D341Med (cell line): ENCODE measurements at regions not wholly inside any gene's neighbourhood (a gene's known extent, or its start where the extent isn't known, plus 50 kb on each side); places are given as distances from the start of the nearest gene placed in this dataset.

Experiments
- DNase-seq: peaks from one replicate; pipeline ENCODE4 v3.0.0; 2012; ENCODE audit warnings: low spot score

DNA sequence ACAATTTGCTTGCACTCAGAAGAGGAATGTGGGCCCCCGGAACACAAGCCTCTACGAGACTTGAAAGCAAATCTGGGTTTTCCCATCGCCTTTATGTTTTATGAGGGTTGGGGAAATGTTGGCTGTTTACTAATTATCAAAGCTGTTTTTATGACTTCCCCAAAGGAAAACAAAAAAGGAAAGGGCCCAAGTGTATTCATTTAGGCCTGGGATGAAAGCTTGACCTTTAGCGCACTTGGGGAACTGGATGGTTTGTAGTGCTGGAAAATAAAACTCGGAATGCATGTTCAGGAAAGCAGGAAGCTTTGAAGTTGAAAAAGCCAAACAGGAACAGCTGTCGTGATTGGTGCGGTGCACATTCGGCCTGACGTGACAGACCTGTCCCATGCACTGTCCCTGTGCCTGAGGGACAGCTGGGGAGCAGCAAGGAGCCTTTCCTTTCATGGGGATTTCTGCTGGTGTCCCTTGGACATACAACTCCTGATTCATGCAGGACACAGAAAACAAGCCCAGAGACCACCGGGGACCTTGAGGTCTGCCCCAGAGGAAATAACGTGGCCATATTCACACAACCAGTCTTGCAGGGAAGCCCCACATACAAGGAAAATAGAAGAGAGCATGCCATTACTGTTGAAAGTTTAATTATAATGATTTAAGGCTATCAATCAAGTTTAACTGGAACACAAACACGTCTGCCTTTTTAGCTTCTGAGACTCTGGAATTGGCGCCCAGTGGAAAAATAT lies 169.7 kb upstream of the APCDD1 start:
- DNase-seq, result no peak

DNA sequence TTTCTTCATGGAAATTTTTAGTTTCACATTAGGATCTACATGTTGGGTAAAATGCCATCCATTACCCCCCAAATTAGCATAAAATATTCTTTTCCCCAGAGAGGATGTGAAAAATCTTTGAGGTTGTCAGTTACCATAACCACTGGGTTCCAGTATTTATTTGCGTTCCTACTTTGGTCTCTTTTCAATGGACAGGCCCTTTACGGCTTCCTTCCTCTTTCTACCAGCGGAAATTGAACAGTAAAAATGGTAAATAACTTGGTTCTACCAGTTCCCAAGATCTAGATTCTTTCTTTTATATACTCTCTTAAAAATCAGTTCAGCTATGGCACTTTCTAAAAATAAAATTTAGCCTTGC lies 169.2 kb upstream of the APCDD1 start:
- DNase-seq, result no peak

GRCh38 chr18:10286580-10287150 lies 167.8 kb upstream of the APCDD1 start:
- DNase-seq, result no peak

DNA sequence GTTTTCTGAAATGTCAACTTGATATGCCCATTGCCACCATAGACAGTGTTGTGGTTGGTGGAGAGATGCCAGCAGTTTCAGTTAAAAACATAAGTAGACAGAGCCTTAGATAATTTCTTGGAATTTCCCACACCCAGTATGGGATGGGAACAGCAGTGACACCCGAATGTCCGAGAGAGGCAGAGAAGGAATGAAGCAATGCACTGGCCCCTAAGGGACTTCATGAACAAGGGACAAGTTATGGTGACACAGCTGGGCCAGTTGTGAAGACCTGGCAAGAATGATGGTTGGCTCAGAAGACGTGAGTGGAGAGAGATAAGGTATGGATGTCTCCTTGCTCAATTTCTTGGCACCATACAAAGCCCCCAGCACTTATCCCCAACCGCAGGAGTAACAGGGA lies 165.2 kb upstream of the APCDD1 start:
- DNase-seq, result no peak

DNA sequence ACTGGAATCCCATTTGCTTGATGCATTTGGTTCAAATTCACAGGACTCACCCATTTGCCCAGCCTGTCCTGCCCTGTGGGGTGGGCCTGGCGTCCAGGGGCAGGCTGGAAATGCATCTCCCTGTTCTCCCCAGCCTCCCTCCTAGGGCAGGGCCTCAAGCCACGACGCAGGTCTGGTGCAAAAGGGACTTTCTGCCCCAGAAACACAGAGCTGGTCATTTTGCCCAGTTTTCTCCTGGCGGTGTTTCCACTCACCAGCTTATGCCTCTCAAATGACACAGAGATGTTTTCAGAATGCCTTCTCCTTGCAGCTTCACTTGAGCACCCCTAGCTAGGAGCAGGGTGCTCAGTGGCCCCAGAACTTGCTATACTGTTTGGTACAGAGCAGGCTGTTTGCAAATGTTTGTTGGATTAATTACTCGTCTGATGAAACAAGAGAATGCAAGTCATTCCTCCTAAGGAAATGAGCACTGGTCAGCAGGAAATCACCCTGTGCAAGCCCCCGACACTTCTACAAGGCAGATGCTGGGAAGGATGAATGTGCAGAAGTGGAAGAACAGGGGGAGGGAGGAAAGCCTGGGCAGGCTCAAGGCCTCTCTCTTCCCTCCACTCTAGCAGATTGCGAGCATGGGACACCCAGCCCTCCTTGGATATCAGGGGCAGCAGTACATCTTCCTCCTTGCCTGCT lies 164.3 kb upstream of the APCDD1 start:
- no peak for DNase-seq

GRCh38 chr18:10290638-10291235 lies 163.7 kb upstream of the APCDD1 start:
- no peak for DNase-seq

DNA sequence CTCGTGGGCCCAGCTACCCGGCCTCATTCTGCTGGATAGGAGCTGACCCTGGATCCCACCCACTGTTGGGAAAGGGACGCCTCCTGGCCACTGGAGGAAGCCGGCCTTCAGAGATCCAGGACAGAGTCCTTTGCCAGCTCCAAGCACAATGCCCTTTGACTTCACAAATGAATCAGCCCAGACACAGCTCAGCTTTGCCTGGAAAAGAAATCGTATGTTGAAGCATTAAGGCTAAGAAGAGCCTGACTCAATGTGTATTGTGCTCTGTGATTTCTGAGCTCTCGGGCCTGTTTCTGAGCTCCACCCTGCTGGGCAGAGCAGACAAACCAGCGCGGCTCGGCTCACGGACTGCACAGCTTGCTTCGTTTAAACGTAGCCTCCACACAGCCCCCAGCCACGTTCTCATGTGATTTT lies 162.9 kb upstream of the APCDD1 start:
- DNase-seq, result no peak

- no peak for DNase-seq
Measured at GRCh38 chr18:10293966-10294365, 160.5 kb upstream of the APCDD1 start.

DNA sequence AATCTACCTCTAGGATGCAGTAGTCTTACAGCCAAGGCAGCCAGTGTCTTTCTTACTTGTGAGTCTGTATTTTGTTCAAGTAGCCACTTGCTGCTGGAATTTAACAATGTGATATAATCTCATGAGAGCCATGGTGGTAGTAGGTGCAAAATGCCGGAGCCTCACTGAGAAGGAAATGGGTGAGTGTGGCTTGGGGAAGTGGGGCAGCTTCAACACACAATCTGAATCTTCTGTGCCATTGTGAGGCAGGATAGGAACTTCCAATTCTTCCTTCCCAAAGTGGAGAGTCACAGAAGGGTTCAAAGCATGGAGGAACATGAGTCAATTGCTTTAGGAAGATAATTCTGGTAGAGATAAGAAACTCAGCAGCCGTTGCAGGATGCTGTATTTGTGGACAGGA lies 158.7 kb upstream of the APCDD1 start:
- DNase-seq, result no peak

GRCh38 chr18:10296491-10296890 lies 157.9 kb upstream of the APCDD1 start:
- no peak for DNase-seq

- no peak for DNase-seq
Measured at GRCh38 chr18:10297086-10297485, 157.3 kb upstream of the APCDD1 start.

- DNase-seq, result no peak
Measured at GRCh38 chr18:10298346-10298745, 156.1 kb upstream of the APCDD1 start.

DNA sequence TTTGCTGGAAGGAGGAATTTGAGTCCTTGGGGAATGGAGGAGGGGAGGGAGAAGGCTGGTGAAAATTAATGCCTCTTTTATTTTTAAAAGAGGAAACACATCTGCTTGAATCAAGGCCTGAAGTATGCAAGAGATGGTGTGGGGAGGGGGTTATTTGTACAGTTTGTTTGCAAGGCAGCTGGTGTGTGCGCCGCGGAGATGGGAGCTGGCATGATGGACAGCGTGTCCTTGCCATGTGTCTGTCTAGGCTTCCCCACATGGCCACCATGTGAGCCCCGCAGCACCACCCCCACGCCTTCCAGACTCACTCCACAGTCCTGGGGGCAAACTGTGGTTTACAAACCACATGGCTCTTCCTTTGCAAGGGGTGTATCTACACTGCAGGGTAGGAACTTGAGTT lies 154.8 kb upstream of the APCDD1 start:
- DNase-seq, result no peak

GRCh38 chr18:10300739-10301138 lies 153.7 kb upstream of the APCDD1 start:
- no peak for DNase-seq

DNA sequence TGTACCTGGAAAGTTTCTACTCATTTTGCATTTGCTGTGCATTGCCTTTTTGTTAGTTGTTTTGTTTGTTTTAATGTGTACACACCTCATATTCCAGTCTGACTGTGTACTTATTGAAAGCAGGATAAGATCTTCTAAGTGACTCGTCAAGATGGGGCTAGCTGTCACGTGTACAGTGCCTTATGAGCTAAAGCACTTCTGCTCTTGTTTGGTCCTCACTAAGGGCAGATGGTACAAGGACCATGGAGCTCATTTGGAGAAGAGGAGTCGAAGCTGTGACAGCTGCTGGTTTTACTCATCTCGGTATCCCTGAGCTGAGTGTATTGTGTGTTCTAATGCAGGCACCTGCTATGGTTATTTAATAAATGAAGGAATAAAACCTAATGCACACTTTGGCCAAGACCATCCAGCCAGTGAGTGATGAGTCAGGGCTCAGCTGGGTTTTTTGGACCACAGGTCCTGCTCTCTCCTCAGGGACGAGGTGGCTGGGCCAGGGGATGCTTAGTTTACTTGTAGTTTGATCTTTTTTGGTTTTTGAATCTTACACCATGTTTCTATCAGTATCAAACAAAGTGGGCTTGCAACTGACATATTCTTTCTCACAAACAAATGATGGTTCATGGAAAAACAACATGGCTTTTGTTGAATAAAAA lies 152.5 kb upstream of the APCDD1 start:
- DNase-seq, result no peak

DNA sequence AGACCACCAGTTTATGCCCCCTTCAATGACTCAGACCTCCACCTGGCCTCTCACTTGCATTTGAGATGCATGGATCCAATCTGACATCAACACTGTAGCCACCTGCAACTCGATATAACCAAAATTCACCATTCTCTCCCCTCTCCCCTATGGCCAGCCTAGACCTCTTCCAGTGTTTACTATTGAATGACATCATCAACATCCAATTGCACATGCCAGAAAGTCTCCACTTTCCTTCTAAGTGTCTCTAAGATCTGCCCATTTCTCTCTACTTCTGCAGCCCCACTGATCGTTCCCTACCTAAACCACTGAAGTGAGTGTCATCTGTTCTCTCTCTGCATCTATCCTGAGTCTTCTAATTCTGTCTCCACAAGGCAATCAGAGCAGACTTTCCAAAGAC lies 151.3 kb upstream of the APCDD1 start:
- no peak for DNase-seq

- no peak for DNase-seq
Measured at GRCh38 chr18:10304853-10305252, 149.6 kb upstream of the APCDD1 start.

DNA sequence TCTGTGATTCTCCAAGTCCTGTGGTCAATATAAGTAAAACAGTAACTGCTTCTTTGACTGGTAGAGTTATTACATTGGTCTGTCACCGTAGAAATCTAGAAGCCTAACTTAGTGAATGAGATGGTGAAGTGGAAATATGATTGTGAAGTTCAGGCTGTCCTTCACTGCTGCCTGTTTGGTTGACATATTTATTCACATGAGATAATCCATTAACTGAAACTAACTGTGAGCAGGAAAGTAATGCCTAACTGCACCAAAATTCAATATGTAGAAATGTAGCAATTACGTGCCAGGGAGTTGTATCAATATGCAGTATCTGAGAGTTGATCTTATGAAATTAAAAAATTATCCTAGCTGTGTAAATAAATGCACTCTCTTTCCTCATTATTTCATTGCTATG lies 147.7 kb upstream of the APCDD1 start:
- DNase-seq, result no peak

DNA sequence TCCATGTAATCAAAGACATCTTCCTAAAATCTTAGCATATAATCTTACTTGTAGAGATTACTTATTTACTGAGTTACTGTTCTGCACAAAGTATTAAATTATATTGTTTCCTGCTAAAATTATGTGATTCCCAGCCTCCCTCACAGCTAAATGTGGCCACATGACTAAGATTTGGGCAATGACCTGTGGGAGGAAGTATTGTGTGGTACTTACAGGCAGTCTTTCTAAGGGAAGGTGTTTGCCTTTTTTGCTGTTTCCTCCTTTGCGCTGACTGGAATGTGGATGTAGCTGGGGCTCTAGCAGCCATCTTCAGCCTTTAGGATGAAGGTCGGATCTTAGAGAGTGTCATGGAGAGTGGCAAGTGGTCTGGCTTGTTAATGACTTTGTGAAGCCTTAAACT lies 146.3 kb upstream of the APCDD1 start:
- no peak for DNase-seq

DNA sequence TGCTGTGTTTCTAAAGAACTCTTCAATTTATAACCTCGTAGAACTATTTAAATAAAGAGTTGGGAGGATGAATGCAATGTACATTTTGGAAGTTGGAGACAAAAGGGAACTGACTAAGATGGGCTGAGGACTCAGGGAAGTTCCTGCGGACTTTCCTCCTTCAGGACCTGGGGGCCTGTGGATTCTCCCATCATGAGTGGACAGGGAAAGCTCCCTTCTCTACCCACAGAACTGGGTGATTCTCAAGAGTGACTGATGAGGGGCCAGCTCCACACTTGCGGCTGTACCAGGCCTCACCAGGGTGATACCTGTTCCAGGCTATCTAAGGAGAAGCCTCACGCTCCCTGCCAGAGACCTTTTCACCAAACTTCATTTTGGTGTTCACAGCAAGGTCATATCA lies 143.8 kb upstream of the APCDD1 start:
- no peak for DNase-seq

GRCh38 chr18:10312326-10313015 lies 142.0 kb upstream of the APCDD1 start:
- no peak for DNase-seq

GRCh38 chr18:10313016-10313342 lies 141.5 kb upstream of the APCDD1 start:
- DNase-seq, result no peak
